ENCODE measurements at regions not wholly inside any gene's neighbourhood (a gene's known extent, or its start where the extent isn't known, plus 50 kb on each side); places are given as distances from the start of the nearest gene placed in this dataset.

DNA sequence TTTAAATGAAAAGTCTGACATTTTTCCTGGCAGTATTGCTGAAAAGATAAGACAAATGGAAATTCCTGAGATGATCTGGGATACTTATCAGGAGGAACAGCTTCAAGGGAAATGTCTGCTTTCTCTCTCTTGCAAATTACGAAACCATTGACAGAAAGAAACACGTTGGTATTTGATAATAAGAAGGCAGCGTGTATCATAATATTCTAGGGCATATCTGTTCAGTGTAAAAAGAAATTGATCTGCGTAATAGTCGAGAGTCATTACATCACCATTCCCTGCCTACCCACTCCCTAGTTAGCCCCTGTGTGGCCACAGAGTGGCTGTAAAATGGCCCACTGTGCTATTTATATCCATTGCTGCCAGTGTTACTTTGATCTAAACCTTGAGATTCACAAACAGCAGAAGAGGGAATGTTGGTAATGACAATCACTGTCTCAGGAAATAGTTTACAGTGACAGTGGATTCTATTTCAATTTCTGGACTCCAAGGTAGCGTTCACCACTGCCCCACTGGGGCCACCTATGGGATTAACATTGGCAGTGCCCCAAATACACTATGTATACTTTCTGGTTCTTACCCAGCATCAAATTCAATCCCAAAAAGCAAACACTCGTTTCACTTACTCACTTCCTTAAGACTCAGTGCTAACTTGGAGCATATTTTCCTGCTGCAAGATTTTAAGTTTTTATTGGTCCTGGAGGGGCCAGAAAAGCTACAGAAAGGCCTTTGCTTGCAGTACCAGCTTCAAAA is 133.4 kb upstream of the GAS1 start (continued):
- TF ChIP-seq, protein P1, sequence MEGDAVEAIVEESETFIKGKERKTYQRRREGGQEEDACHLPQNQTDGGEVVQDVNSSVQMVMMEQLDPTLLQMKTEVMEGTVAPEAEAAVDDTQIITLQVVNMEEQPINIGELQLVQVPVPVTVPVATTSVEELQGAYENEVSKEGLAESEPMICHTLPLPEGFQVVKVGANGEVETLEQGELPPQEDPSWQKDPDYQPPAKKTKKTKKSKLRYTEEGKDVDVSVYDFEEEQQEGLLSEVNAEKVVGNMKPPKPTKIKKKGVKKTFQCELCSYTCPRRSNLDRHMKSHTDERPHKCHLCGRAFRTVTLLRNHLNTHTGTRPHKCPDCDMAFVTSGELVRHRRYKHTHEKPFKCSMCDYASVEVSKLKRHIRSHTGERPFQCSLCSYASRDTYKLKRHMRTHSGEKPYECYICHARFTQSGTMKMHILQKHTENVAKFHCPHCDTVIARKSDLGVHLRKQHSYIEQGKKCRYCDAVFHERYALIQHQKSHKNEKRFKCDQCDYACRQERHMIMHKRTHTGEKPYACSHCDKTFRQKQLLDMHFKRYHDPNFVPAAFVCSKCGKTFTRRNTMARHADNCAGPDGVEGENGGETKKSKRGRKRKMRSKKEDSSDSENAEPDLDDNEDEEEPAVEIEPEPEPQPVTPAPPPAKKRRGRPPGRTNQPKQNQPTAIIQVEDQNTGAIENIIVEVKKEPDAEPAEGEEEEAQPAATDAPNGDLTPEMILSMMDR (conservative IDR thresholded peaks at IDR 0.05; ENCODE audit: low read depth in 2 of 2) = peak; percentile 53 to 54

GRCh38 chr9:87081503-87081902 is 134.2 kb upstream of the GAS1 start:
- Histone ChIP-seq H3K79me2 (replicated peaks; ENCODE audit: insufficient read depth) (no peaks in the 10 kb centered on the region), H3K27me3 (ENCODE audit: insufficient read depth) (no peaks in the 10 kb centered on the region), H3K4me3 (no peak overlapping the region), H3K27ac (ENCODE audit: low read depth) (no peak overlapping the region), H3K4me2 (no peak overlapping the region), H3K36me3 (ENCODE audit: insufficient read depth) (no peaks in the 10 kb centered on the region), H2AFZ (no peak overlapping the region), H3K4me1 (ENCODE audit: insufficient read depth) (no peaks in the 10 kb centered on the region), H4K20me1 (replicated peaks; ENCODE audit: insufficient read depth) (no peaks in the 10 kb centered on the region), H3F3A (replicated peaks; ENCODE audit: low read depth) (no peaks in the 10 kb centered on the region), H3K9me2 (ENCODE audit: insufficient read depth) (no peaks in the 10 kb centered on the region)
- H3K27ac Mint-ChIP-seq = no peak overlapping the region
- H3K9me3 Mint-ChIP-seq = peaks cover 23% of the 10 kb centered on the region
- peaks cover 3% of the 10 kb centered on the region; the same call in 1 of the 3 replicates for H3K36me3 Mint-ChIP-seq (ENCODE audit: low read depth)
- ATAC-seq = no peak
- H3K27me3 Mint-ChIP-seq (ENCODE audit: insufficient read depth, low read depth, poor library complexity) = no peaks in the 10 kb centered on the region
- no peaks in the 10 kb centered on the region; the same call in 2 of the 3 replicates for H3K4me1 Mint-ChIP-seq
- no peak for DNase-seq (ENCODE audit: low spot score)
- H3K4me3 Mint-ChIP-seq = no peak overlapping the region
- no peak for TF ChIP-seq STAT1 (IDR thresholded peaks at IDR 0.05; ENCODE audit: unreplicated experiment)
- TF ChIP-seq, protein P2, sequence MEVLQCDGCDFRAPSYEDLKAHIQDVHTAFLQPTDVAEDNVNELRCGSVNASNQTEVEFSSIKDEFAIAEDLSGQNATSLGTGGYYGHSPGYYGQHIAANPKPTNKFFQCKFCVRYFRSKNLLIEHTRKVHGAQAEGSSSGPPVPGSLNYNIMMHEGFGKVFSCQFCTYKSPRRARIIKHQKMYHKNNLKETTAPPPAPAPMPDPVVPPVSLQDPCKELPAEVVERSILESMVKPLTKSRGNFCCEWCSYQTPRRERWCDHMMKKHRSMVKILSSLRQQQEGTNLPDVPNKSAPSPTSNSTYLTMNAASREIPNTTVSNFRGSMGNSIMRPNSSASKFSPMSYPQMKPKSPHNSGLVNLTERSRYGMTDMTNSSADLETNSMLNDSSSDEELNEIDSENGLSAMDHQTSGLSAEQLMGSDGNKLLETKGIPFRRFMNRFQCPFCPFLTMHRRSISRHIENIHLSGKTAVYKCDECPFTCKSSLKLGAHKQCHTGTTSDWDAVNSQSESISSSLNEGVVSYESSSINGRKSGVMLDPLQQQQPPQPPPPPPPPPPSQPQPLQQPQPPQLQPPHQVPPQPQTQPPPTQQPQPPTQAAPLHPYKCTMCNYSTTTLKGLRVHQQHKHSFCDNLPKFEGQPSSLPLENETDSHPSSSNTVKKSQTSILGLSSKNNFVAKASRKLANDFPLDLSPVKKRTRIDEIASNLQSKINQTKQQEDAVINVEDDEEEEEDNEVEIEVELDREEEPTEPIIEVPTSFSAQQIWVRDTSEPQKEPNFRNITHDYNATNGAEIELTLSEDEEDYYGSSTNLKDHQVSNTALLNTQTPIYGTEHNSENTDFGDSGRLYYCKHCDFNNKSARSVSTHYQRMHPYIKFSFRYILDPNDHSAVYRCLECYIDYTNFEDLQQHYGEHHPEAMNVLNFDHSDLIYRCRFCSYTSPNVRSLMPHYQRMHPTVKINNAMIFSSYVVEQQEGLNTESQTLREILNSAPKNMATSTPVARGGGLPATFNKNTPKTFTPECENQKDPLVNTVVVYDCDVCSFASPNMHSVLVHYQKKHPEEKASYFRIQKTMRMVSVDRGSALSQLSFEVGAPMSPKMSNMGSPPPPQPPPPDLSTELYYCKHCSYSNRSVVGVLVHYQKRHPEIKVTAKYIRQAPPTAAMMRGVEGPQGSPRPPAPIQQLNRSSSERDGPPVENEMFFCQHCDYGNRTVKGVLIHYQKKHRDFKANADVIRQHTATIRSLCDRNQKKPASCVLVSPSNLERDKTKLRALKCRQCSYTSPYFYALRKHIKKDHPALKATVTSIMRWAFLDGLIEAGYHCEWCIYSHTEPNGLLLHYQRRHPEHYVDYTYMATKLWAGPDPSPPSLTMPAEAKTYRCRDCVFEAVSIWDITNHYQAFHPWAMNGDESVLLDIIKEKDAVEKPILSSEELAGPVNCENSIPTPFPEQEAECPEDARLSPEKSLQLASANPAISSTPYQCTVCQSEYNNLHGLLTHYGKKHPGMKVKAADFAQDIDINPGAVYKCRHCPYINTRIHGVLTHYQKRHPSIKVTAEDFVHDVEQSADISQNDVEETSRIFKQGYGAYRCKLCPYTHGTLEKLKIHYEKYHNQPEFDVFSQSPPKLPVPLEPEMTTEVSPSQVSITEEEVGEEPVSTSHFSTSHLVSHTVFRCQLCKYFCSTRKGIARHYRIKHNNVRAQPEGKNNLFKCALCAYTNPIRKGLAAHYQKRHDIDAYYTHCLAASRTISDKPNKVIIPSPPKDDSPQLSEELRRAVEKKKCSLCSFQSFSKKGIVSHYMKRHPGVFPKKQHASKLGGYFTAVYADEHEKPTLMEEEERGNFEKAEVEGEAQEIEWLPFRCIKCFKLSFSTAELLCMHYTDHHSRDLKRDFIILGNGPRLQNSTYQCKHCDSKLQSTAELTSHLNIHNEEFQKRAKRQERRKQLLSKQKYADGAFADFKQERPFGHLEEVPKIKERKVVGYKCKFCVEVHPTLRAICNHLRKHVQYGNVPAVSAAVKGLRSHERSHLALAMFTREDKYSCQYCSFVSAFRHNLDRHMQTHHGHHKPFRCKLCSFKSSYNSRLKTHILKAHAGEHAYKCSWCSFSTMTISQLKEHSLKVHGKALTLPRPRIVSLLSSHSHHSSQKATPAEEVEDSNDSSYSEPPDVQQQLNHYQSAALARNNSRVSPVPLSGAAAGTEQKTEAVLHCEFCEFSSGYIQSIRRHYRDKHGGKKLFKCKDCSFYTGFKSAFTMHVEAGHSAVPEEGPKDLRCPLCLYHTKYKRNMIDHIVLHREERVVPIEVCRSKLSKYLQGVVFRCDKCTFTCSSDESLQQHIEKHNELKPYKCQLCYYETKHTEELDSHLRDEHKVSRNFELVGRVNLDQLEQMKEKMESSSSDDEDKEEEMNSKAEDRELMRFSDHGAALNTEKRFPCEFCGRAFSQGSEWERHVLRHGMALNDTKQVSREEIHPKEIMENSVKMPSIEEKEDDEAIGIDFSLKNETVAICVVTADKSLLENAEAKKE (CRISPR knock-in tag; IDR thresholded peaks at IDR 0.05) = no peak
- no peak for TF ChIP-seq CREB1 (CRISPR knock-in tag; IDR thresholded peaks at IDR 0.05; ENCODE audit: low read depth)
- TF ChIP-seq EZH2 (IDR thresholded peaks at IDR 0.05; ENCODE audit: low read depth, unreplicated experiment) = no peak
- no peak for TF ChIP-seq EZH2phosphoT487 (IDR thresholded peaks at IDR 0.05; ENCODE audit: unreplicated experiment)
- TF ChIP-seq, protein P1 (conservative IDR thresholded peaks at IDR 0.05; ENCODE audit: low read depth in 2 of 2) = no peak
- TF ChIP-seq REST (IDR thresholded peaks at IDR 0.05; ENCODE audit: unreplicated experiment) = no peak
- no peak for TF ChIP-seq ETS1 (IDR thresholded peaks at IDR 0.05)
